Panc1 (cell line): ENCODE measurements at regions not wholly inside any gene's neighbourhood (a gene's known extent, or its start where the extent isn't known, plus 50 kb on each side); places are given as distances from the start of the nearest gene placed in this dataset.

Experiments used
- POLR2AphosphoS5 ChIP-seq: IDR thresholded peaks from 2 replicates; pipeline ENCODE4 v1.6.1; 2012; ENCODE audit warnings: mild to moderate bottlenecking, low read depth, low read length, moderate library complexity
- TF ChIP-seq, protein P1 (sequence below): fragments of 450-650 bp; IDR thresholded peaks from 2 replicates; pipeline ENCODE4 v1.5.1; 2017; ENCODE audit warnings: mild to moderate bottlenecking
- TF ChIP-seq, protein P2 (sequence below), 2 experiments: IDR thresholded peaks; 2 replicates each; pipeline ENCODE4 v1.6.1; 2011 to 2012; ENCODE audit warnings: low read depth in 2 of 2, control low read depth in 1 of 2, low read length in 1 of 2, mild to moderate bottlenecking in 1 of 2, moderate library complexity in 1 of 2; ENCODE audit not compliant: insufficient read depth in 1 of 2

DNA sequence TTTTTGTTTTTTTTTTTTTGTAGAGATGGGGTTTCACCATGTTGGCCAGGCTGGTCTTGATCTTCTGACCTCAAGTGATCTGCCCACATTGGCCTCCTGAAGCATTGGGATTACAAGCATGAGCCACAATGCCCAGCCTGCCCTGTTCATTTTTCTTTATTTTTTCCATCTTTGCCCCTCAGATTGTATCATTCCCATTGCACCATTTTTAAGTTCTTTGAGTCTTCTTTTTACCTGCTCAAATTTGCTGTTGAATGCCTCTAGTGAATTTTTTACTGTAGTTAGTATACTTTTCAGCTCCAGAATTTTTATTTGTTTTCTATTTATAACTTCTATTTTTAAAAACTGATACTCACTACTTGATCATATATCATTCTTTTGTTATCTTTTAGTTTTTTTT is 101.4 kb upstream of the SLC4A10 start:
- TF ChIP-seq, protein P1, sequence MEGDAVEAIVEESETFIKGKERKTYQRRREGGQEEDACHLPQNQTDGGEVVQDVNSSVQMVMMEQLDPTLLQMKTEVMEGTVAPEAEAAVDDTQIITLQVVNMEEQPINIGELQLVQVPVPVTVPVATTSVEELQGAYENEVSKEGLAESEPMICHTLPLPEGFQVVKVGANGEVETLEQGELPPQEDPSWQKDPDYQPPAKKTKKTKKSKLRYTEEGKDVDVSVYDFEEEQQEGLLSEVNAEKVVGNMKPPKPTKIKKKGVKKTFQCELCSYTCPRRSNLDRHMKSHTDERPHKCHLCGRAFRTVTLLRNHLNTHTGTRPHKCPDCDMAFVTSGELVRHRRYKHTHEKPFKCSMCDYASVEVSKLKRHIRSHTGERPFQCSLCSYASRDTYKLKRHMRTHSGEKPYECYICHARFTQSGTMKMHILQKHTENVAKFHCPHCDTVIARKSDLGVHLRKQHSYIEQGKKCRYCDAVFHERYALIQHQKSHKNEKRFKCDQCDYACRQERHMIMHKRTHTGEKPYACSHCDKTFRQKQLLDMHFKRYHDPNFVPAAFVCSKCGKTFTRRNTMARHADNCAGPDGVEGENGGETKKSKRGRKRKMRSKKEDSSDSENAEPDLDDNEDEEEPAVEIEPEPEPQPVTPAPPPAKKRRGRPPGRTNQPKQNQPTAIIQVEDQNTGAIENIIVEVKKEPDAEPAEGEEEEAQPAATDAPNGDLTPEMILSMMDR = no peak
- TF ChIP-seq, protein P2, sequence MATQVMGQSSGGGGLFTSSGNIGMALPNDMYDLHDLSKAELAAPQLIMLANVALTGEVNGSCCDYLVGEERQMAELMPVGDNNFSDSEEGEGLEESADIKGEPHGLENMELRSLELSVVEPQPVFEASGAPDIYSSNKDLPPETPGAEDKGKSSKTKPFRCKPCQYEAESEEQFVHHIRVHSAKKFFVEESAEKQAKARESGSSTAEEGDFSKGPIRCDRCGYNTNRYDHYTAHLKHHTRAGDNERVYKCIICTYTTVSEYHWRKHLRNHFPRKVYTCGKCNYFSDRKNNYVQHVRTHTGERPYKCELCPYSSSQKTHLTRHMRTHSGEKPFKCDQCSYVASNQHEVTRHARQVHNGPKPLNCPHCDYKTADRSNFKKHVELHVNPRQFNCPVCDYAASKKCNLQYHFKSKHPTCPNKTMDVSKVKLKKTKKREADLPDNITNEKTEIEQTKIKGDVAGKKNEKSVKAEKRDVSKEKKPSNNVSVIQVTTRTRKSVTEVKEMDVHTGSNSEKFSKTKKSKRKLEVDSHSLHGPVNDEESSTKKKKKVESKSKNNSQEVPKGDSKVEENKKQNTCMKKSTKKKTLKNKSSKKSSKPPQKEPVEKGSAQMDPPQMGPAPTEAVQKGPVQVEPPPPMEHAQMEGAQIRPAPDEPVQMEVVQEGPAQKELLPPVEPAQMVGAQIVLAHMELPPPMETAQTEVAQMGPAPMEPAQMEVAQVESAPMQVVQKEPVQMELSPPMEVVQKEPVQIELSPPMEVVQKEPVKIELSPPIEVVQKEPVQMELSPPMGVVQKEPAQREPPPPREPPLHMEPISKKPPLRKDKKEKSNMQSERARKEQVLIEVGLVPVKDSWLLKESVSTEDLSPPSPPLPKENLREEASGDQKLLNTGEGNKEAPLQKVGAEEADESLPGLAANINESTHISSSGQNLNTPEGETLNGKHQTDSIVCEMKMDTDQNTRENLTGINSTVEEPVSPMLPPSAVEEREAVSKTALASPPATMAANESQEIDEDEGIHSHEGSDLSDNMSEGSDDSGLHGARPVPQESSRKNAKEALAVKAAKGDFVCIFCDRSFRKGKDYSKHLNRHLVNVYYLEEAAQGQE (IDR thresholded peaks at IDR 0.05; ENCODE audit: insufficient read depth in 1 of 2, low read depth in 2 of 2, low read length in 1 of 2) = no peak
- no peak for TF ChIP-seq POLR2AphosphoS5
